Skeletal muscle tissue (tissue), 3 donors: ENCODE measurements at regions not wholly inside any gene's neighbourhood (a gene's known extent, or its start where the extent isn't known, plus 50 kb on each side); places are given as distances from the start of the nearest gene placed in this dataset.

Experiments used
- H3K27ac ChIP-seq: one replicate; pipeline ENCODE4 v1.7.0; 2013; ENCODE audit warnings: mild to moderate bottlenecking, low read depth, low read length, inconsistent platforms
- H3K27me3 ChIP-seq, 3 donors: one replicate each; pipeline ENCODE4 v1.7.0; 2013; ENCODE audit warnings: low read length in 3 of 3; ENCODE audit not compliant: control insufficient read depth in 3 of 3, insufficient read depth in 3 of 3
- H3K36me3 ChIP-seq, 3 donors: one replicate each; pipeline ENCODE4 v1.7.0; 2013; ENCODE audit warnings: low read length in 3 of 3; ENCODE audit not compliant: control insufficient read depth in 3 of 3, insufficient read depth in 3 of 3
- H3K4me1 ChIP-seq, 3 donors: one replicate each; pipeline ENCODE4 v1.7.0; 2013; ENCODE audit warnings: low read length in 3 of 3, mild to moderate bottlenecking in 3 of 3; ENCODE audit not compliant: control insufficient read depth in 3 of 3, insufficient read depth in 3 of 3
- H3K4me3 ChIP-seq, 3 donors: one replicate each; pipeline ENCODE4 v1.7.0; 2013; ENCODE audit warnings: low read length in 3 of 3
- H3K9ac ChIP-seq, 3 donors: one replicate each; pipeline ENCODE4 v1.7.0; 2013; ENCODE audit warnings: low read length in 3 of 3, mild to moderate bottlenecking in 3 of 3, moderate library complexity in 2 of 3, low read depth in 1 of 3
- H3K9me3 ChIP-seq, 3 donors: one replicate each; pipeline ENCODE4 v1.7.0; 2013; ENCODE audit warnings: low read length in 3 of 3; ENCODE audit not compliant: control insufficient read depth in 3 of 3
- donor health status: Osteomylitis.

- Histone ChIP-seq H3K9me3 (no peaks in the 10 kb centered on the region), H3K36me3 (no peaks in the 10 kb centered on the region), H3K9ac (no peak overlapping the region), H3K4me3 (no peak overlapping the region), H3K27ac (no peak overlapping the region), H3K27me3 (peaks cover 0 to 28% (median 18%) of the 10 kb centered on the region in 3 donors), H3K4me1 (peaks cover 8 to 20% (median 17%) of the 10 kb centered on the region in 3 donors)
Measured at GRCh38 chr10:132477066-132477397, 60.6 kb upstream of the INPP5A start.

DNA sequence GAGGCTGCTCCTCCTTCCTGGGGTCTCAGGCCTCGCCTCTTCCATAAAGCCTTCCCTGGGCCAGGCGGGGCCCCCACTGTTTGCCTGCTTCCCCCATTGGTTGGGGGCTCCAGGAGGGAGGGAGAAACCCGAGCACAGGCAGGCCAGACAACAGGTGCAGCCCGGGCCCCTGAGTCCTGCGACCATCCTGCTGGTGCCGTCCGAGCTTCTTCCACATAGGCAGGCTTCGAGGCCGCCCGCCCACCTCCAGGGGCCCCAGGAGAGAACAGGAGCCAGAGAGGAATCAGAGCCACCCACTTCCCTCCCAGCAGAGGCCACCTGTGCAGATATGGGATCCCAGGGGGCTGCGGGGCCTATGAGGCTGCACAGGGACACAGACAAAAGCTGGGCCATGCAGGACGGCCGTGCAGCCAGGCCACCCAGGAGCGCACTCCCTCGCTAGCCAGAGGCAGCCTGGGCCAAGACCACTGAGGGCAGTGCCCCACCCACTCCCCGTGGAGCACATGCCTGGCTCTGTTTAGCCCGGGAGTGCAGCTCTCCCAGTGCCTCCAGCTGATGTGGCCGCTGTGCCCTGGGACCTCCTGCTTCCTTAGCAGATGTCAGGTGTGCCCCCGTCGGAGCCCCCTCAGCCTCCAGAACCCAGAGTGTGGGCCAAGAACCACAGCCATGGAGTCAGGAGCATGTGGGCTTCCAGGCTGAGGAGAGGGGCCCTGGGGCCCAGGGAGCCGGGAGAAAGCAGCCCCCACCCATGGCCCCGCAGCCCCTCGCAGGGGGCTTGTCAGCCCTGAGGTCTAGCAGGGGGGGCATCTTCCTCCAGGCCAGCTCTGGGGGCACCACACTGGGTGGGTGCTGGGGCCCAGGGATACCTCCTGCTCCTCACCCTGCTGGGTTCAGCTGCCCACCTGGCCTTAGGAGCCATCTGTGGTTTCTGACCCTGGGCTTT, 59.9 kb upstream of the INPP5A start:
- Histone ChIP-seq H3K9ac (no peak overlapping the region), H3K9me3 (no peaks in the 10 kb centered on the region), H3K27ac (no peak overlapping the region), H3K36me3 (no peaks in the 10 kb centered on the region), H3K4me1 (peaks cover 8 to 24% (median 22%) of the 10 kb centered on the region in 3 donors), H3K27me3 (peaks cover 0 to 28% (median 18%) of the 10 kb centered on the region in 3 donors), H3K4me3 (no peak overlapping the region)

GRCh38 chr10:132478341-132479023, 59.1 kb upstream of the INPP5A start:
- Histone ChIP-seq H3K4me1 (peaks cover 8 to 24% (median 22%) of the 10 kb centered on the region in 3 donors), H3K36me3 (no peaks in the 10 kb centered on the region), H3K27ac (no peak overlapping the region), H3K9ac (no peak overlapping the region), H3K27me3 (peaks cover 0 to 28% (median 18%) of the 10 kb centered on the region in 3 donors), H3K9me3 (no peaks in the 10 kb centered on the region), H3K4me3 (no peak overlapping the region)

- Histone ChIP-seq H3K9me3 (no peaks in the 10 kb centered on the region), H3K36me3 (no peaks in the 10 kb centered on the region), H3K4me1 (peaks cover 8 to 24% (median 22%) of the 10 kb centered on the region in 3 donors), H3K27me3 (peaks cover 0 to 28% (median 18%) of the 10 kb centered on the region in 3 donors), H3K27ac (no peak overlapping the region), H3K9ac (peak overlapping the region in 1 of 3 donors; percentile 16), H3K4me3 (no peak overlapping the region)
Measured at GRCh38 chr10:132479024-132479602, 58.5 kb upstream of the INPP5A start.

- Histone ChIP-seq H3K4me3 (no peak overlapping the region), H3K27me3 (peaks cover 0 to 28% (median 18%) of the 10 kb centered on the region in 3 donors), H3K36me3 (no peaks in the 10 kb centered on the region), H3K9ac (peak overlapping the region in 2 of 3 donors; percentile 16 to 33), H3K27ac (no peak overlapping the region), H3K9me3 (no peaks in the 10 kb centered on the region), H3K4me1 (peaks cover 8 to 24% (median 22%) of the 10 kb centered on the region in 3 donors)
Measured at GRCh38 chr10:132479603-132480221, 57.9 kb upstream of the INPP5A start.

GRCh38 chr10:132480356-132480755, 57.2 kb upstream of the INPP5A start:
- Histone ChIP-seq H3K27me3 (peaks cover 0 to 28% (median 18%) of the 10 kb centered on the region in 3 donors), H3K36me3 (no peaks in the 10 kb centered on the region), H3K9ac (peak overlapping the region in 1 of 3 donors; percentile 33), H3K9me3 (no peaks in the 10 kb centered on the region), H3K4me1 (peaks cover 8 to 24% (median 22%) of the 10 kb centered on the region in 3 donors), H3K4me3 (no peak overlapping the region), H3K27ac (no peak overlapping the region)

- H3K4me3 ChIP-seq: no peak overlapping the region
- H3K4me1 ChIP-seq: peaks cover 8 to 24% (median 22%) of the 10 kb centered on the region in 3 donors
- peaks cover 0 to 28% (median 14%) of the 10 kb centered on the region in 3 donors for H3K27me3 ChIP-seq
- H3K9me3 ChIP-seq: no peaks in the 10 kb centered on the region
- H3K27ac ChIP-seq: no peak overlapping the region
- no peak overlapping the region for H3K9ac ChIP-seq
- H3K36me3 ChIP-seq: no peaks in the 10 kb centered on the region
Measured at GRCh38 chr10:132481690-132482089, 55.9 kb upstream of the INPP5A start.

DNA sequence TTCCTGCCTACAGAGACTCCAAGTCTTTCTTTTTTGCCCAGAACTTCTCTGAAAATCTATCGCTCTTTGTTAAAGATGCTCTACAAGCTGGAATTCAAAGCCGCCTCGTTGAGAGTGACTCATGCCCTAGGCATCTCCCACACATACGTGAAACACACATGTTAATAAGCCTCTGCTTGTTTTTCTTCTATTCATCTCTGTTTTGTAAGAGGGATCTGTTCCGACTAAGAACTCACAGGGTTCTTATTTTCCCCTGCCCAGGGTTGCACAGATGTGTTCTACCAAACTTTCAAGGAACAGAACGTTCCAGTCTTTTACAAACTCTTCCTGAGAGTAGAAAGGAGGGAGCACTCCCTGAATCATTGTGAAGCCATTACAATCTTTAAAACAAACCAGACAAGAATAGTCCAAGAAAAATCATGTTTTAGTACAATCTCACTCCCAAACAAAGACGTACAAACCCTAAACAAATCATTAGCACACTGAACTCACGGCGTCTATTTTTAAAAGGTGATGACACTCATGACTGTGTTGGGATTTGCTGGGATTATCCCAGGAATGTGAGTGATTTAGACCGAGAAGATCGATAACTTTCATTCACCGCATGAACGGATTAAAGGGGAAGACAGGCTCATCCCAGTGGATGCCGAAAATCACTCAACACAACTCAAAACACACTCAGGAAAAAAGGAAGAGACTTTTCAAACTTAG, 55.3 kb upstream of the INPP5A start:
- Histone ChIP-seq H3K27ac (no peak overlapping the region), H3K4me3 (no peak overlapping the region), H3K27me3 (peaks cover 0 to 23% (median 14%) of the 10 kb centered on the region in 3 donors), H3K4me1 (peaks cover 8 to 24% (median 22%) of the 10 kb centered on the region in 3 donors), H3K9ac (no peak overlapping the region), H3K36me3 (no peaks in the 10 kb centered on the region), H3K9me3 (no peaks in the 10 kb centered on the region)

GRCh38 chr10:132483394-132483793, 54.2 kb upstream of the INPP5A start:
- H3K4me3 ChIP-seq: no peak overlapping the region
- peaks cover 0 to 12% (median 11%) of the 10 kb centered on the region in 3 donors for H3K27me3 ChIP-seq
- H3K9me3 ChIP-seq: no peaks in the 10 kb centered on the region
- peaks cover 8 to 24% (median 20%) of the 10 kb centered on the region in 3 donors for H3K4me1 ChIP-seq
- H3K36me3 ChIP-seq: no peaks in the 10 kb centered on the region
- no peak overlapping the region for H3K9ac ChIP-seq
- no peak overlapping the region for H3K27ac ChIP-seq
